RWPE2 (cell line): ENCODE measurements at regions not wholly inside any gene's neighbourhood (a gene's known extent, or its start where the extent isn't known, plus 50 kb on each side); places are given as distances from the start of the nearest gene placed in this dataset.

Source experiments
- ATAC-seq: fragments of 200-7000 bp; cut with Tn5 transposase; 3 replicates; pipeline ENCODE4 v1.9.1; 2021; ENCODE audit warnings: low read depth
- DNase-seq: peaks from one replicate; pipeline ENCODE4 v3.0.0-alpha.2; 2020; ENCODE audit warnings: low spot score
- H3K27ac ChIP-seq: fragments of 450-650 bp; 2 replicates; pipeline ENCODE4 v1.5.1; 2017; ENCODE audit warnings: mild to moderate bottlenecking; ENCODE audit not compliant: poor library complexity, severe bottlenecking
- H3K27me3 ChIP-seq: fragments of 250-450 bp; sonication (Bioruptor Pico); 2 replicates; pipeline ENCODE4 v1.5.1; 2021; ENCODE audit warnings: mild to moderate bottlenecking, moderate library complexity; ENCODE audit not compliant: insufficient read depth, poor library complexity, severe bottlenecking
- H3K36me3 ChIP-seq: fragments of 250-450 bp; sonication (Bioruptor Pico); 2 replicates; pipeline ENCODE4 v1.5.1; 2020; ENCODE audit warnings: low read depth, mild to moderate bottlenecking, moderate library complexity
- H3K4me1 ChIP-seq: fragments of 250-450 bp; sonication (Bioruptor Pico); 2 replicates; pipeline ENCODE4 v1.5.1; 2021; ENCODE audit warnings: mild to moderate bottlenecking, moderate library complexity; ENCODE audit not compliant: insufficient read depth, poor library complexity, severe bottlenecking
- H3K4me3 ChIP-seq: fragments of 250-450 bp; sonication (Bioruptor Pico); 2 replicates; pipeline ENCODE4 v1.5.1; 2021; ENCODE audit warnings: mild to moderate bottlenecking, moderate library complexity; ENCODE audit not compliant: severe bottlenecking
- H3K9me3 ChIP-seq: fragments of 250-450 bp; sonication (Bioruptor Pico); 2 replicates; pipeline ENCODE4 v1.5.1; 2021; ENCODE audit warnings: mild to moderate bottlenecking, moderate library complexity; ENCODE audit not compliant: severe bottlenecking
- CTCF ChIP-seq: fragments of 450-650 bp; IDR thresholded peaks from one replicate; pipeline ENCODE4 v1.5.1; 2017; ENCODE audit warnings: mild to moderate bottlenecking, moderate library complexity; ENCODE audit not compliant: poor library complexity, severe bottlenecking

GRCh38 chr5:74327339-74327685 is 313.2 kb downstream of the ENC1 start:
- Histone ChIP-seq H3K4me3 (no peak overlapping the region), H3K27me3 (no peaks in the 10 kb centered on the region), H3K4me1 (peaks cover 24% of the 10 kb centered on the region), H3K36me3 (no peaks in the 10 kb centered on the region), H3K9me3 (no peaks in the 10 kb centered on the region), H3K27ac (peak overlapping the region; percentile 76)
- no peak for TF ChIP-seq CTCF
- no peak for DNase-seq
- ATAC-seq = peak; percentile 2; the same call in 2 of the 3 replicates

DNA sequence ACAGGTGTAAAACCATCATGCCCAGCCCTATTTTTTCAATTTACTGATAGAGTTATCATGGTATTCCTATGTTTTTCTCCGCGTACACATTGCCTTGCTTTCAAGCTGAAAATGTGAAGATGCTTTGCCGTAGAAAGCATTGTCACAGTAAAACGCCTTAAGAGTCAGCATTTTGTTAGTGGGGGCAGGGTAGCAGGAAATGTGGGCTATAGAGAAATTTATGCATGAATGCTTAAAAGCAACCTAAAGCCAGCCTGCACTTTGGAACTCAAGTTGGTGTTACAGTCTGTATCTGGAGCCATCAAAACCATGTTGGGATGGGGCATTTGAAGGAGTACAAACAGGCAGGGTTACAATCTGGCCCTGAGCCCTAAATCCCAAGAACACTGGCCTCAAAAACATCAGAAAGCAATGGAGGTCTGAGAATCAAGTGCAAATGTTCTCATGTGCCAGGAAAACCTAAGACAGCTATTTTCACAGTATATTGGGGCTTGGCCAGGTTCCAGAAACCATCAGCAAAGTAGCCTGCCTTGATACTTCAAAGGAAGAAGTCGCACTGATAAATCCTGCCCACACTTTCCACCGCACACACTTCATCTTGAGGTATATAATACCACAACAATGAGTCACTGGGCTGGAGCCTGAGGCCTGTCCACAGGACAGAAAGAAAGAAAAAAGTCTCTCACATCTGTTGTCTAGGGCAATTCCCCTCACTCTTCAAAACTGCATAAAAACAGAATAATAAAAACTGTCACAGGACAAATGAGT is 313.8 kb downstream of the ENC1 start:
- Histone ChIP-seq H3K27me3 (no peaks in the 10 kb centered on the region), H3K27ac (peak overlapping the region; percentile 76), H3K4me3 (no peak overlapping the region), H3K36me3 (no peaks in the 10 kb centered on the region), H3K9me3 (no peaks in the 10 kb centered on the region), H3K4me1 (peaks cover 24% of the 10 kb centered on the region)
- TF ChIP-seq CTCF = no peak
- DNase-seq = peak; percentile 94
- ATAC-seq = peak; percentile 96

- no peak overlapping the region for H3K4me3 ChIP-seq
- TF ChIP-seq CTCF = no peak
- no peaks in the 10 kb centered on the region for H3K27me3 ChIP-seq
- no peak for DNase-seq
- peaks cover 25% of the 10 kb centered on the region for H3K4me1 ChIP-seq
- no peaks in the 10 kb centered on the region for H3K9me3 ChIP-seq
- ATAC-seq = peak; percentile 69
- no peaks in the 10 kb centered on the region for H3K36me3 ChIP-seq
- peak overlapping the region; percentile 76 for H3K27ac ChIP-seq
Observed at GRCh38 chr5:74325866-74326265, 314.7 kb downstream of the ENC1 start.

DNA sequence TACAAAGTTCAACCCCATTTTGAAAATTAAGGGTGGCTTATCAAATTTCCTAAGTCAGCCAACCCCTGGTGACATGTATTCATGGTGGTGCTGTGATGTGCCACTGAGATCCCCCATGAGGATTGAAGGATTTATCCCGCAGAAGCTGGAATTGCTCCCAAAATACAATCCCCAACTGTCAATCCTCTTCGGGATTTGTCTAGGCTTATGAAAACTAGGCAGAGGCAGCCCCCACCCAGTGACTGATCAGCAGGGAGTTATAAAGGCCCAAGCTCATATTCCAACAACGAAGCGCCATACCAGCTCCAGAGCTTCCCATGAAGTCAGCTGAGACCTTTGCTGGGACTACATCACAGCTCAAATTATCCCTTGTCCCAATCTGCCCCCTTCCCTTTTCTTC is 316.0 kb downstream of the ENC1 start:
- Histone ChIP-seq H3K36me3 (no peaks in the 10 kb centered on the region), H3K27ac (no peak overlapping the region), H3K4me1 (peaks cover 34% of the 10 kb centered on the region), H3K27me3 (no peaks in the 10 kb centered on the region), H3K4me3 (no peak overlapping the region), H3K9me3 (no peaks in the 10 kb centered on the region)
- ATAC-seq = no peak
- DNase-seq = no peak
- no peak for TF ChIP-seq CTCF

- Histone ChIP-seq H3K9me3 (no peaks in the 10 kb centered on the region), H3K27me3 (no peaks in the 10 kb centered on the region), H3K36me3 (no peaks in the 10 kb centered on the region), H3K27ac (no peak overlapping the region), H3K4me3 (no peak overlapping the region), H3K4me1 (peaks cover 43% of the 10 kb centered on the region)
- DNase-seq (no peak), ATAC-seq (no peak)
- no peak for TF ChIP-seq CTCF
Observed at GRCh38 chr5:74322944-74323343, 317.6 kb downstream of the ENC1 start.
